ENCODE measurements at regions not wholly inside any gene's neighbourhood (a gene's known extent, or its start where the extent isn't known, plus 50 kb on each side); places are given as distances from the start of the nearest gene placed in this dataset.

GRCh38 chr10:3723766-3724165, 61.2 kb downstream of the KLF6 start:
- Histone ChIP-seq H3K9me3 (ENCODE audit: low read length) (no peaks in the 10 kb centered on the region), H3K79me2 (ENCODE audit: insufficient read depth, low read length) (no peaks in the 10 kb centered on the region), H3K36me3 (ENCODE audit: insufficient read depth, low read length) (no peaks in the 10 kb centered on the region), H3K9ac (ENCODE audit: low read length) (no peak overlapping the region), H3K4me2 (ENCODE audit: low read length) (no peak overlapping the region), H3F3A (ENCODE audit: insufficient read depth, low read length) (no peaks in the 10 kb centered on the region), H2AFZ (ENCODE audit: low read length) (no peak overlapping the region), H3K27ac (ENCODE audit: low read depth, low read length, poor library complexity, severe bottlenecking) (no peak overlapping the region), H3K4me3 (ENCODE audit: low read depth, low read length, poor library complexity, severe bottlenecking) (no peak overlapping the region), H3K4me1 (ENCODE audit: insufficient read depth, low read length, severe bottlenecking) (no peaks in the 10 kb centered on the region), H3K9me2 (ENCODE audit: low read depth, low read length) (no peaks in the 10 kb centered on the region), H3K27me3 (ENCODE audit: insufficient read depth, low read length) (no peaks in the 10 kb centered on the region), H4K20me1 (ENCODE audit: insufficient read depth, low read length) (no peaks in the 10 kb centered on the region)
- no peak for TF ChIP-seq EZH2 (IDR thresholded peaks at IDR 0.05; ENCODE audit: borderline replicate concordance, low read length)
- no peak for TF ChIP-seq CTCF (IDR thresholded peaks at IDR 0.05; ENCODE audit: low read length)

- Histone ChIP-seq H4K20me1 (ENCODE audit: insufficient read depth, low read length) (no peaks in the 10 kb centered on the region), H3K4me3 (ENCODE audit: low read depth, low read length, poor library complexity, severe bottlenecking) (no peak overlapping the region), H3K36me3 (ENCODE audit: insufficient read depth, low read length) (no peaks in the 10 kb centered on the region), H3K9ac (ENCODE audit: low read length) (no peak overlapping the region), H3F3A (ENCODE audit: insufficient read depth, low read length) (no peaks in the 10 kb centered on the region), H3K9me3 (ENCODE audit: low read length) (no peaks in the 10 kb centered on the region), H3K4me1 (ENCODE audit: insufficient read depth, low read length, severe bottlenecking) (no peaks in the 10 kb centered on the region), H3K27ac (ENCODE audit: low read depth, low read length, poor library complexity, severe bottlenecking) (no peak overlapping the region), H3K79me2 (ENCODE audit: insufficient read depth, low read length) (no peaks in the 10 kb centered on the region), H2AFZ (ENCODE audit: low read length) (no peak overlapping the region), H3K4me2 (ENCODE audit: low read length) (no peak overlapping the region), H3K27me3 (ENCODE audit: insufficient read depth, low read length) (no peaks in the 10 kb centered on the region), H3K9me2 (ENCODE audit: low read depth, low read length) (no peaks in the 10 kb centered on the region)
- TF ChIP-seq EZH2 (IDR thresholded peaks at IDR 0.05; ENCODE audit: borderline replicate concordance, low read length) (no peak), CTCF (IDR thresholded peaks at IDR 0.05; ENCODE audit: low read length) (no peak)
Measured at GRCh38 chr10:3720228-3721019, 64.6 kb downstream of the KLF6 start.

GRCh38 chr10:3719024-3719843, 65.8 kb downstream of the KLF6 start:
- Histone ChIP-seq H3K79me2 (ENCODE audit: insufficient read depth, low read length) (no peaks in the 10 kb centered on the region), H4K20me1 (ENCODE audit: insufficient read depth, low read length) (no peaks in the 10 kb centered on the region), H3K4me2 (ENCODE audit: low read length) (no peak overlapping the region), H3K27me3 (ENCODE audit: insufficient read depth, low read length) (no peaks in the 10 kb centered on the region), H3K9me2 (ENCODE audit: low read depth, low read length) (no peaks in the 10 kb centered on the region), H3K4me1 (ENCODE audit: insufficient read depth, low read length, severe bottlenecking) (no peaks in the 10 kb centered on the region), H3F3A (ENCODE audit: insufficient read depth, low read length) (no peaks in the 10 kb centered on the region), H3K4me3 (ENCODE audit: low read depth, low read length, poor library complexity, severe bottlenecking) (no peak overlapping the region), H3K9ac (ENCODE audit: low read length) (no peak overlapping the region), H2AFZ (ENCODE audit: low read length) (no peak overlapping the region), H3K27ac (ENCODE audit: low read depth, low read length, poor library complexity, severe bottlenecking) (no peak overlapping the region), H3K36me3 (ENCODE audit: insufficient read depth, low read length) (no peaks in the 10 kb centered on the region), H3K9me3 (ENCODE audit: low read length) (no peaks in the 10 kb centered on the region)
- TF ChIP-seq CTCF (IDR thresholded peaks at IDR 0.05; ENCODE audit: low read length) (no peak), EZH2 (IDR thresholded peaks at IDR 0.05; ENCODE audit: borderline replicate concordance, low read length) (no peak)
